Mesendoderm (in vitro differentiated cells): ENCODE measurements at regions not wholly inside any gene's neighbourhood (a gene's known extent, or its start where the extent isn't known, plus 50 kb on each side); places are given as distances from the start of the nearest gene placed in this dataset.
"Not testable (repeated sequence)": the region's sequence is repeated elsewhere in the genome, so short reads cannot be mapped to it uniquely, and the experiment has no call there.

ENCODE experiments used
- DNase-seq: peaks from one replicate; pipeline ENCODE4 v3.0.0; 2013
- H2AK5ac ChIP-seq: 2 replicates; pipeline ENCODE4 v1.6.1; 2013; ENCODE audit warnings: low read length, inconsistent platforms
- H2BK120ac ChIP-seq: 2 replicates; pipeline ENCODE4 v1.6.1; 2013; ENCODE audit warnings: low read depth, mild to moderate bottlenecking, low read length, moderate library complexity, mixed read lengths
- H2BK15ac ChIP-seq: replicated peaks from 2 replicates; pipeline ENCODE4 v1.6.1; 2013; ENCODE audit warnings: low read depth, mild to moderate bottlenecking, moderate library complexity
- H2BK5ac ChIP-seq: 2 replicates; pipeline ENCODE4 v1.6.1; 2013; ENCODE audit warnings: low read length, inconsistent platforms
- H3K18ac ChIP-seq: 2 replicates; pipeline ENCODE4 v1.6.1; 2013; ENCODE audit warnings: mild to moderate bottlenecking, low read length, mixed read lengths
- H3K23ac ChIP-seq: one replicate; pipeline ENCODE4 v1.6.1; 2013; ENCODE audit warnings: low read length
- H3K27ac ChIP-seq: 2 replicates; pipeline ENCODE4 v1.5.1; 2013; ENCODE audit warnings: low read depth, mild to moderate bottlenecking, inconsistent platforms, low read length, moderate library complexity
- H3K27me3 ChIP-seq: 2 replicates; pipeline ENCODE4 v1.6.1; 2013; ENCODE audit warnings: low read length, control low read depth, mild to moderate bottlenecking, inconsistent platforms; ENCODE audit not compliant: insufficient read depth, poor library complexity
- H3K36me3 ChIP-seq: 2 replicates; pipeline ENCODE4 v1.6.1; 2013; ENCODE audit warnings: low read length, inconsistent platforms; ENCODE audit not compliant: control insufficient read depth, insufficient read depth
- H3K4ac ChIP-seq: one replicate; pipeline ENCODE4 v1.6.1; 2013; ENCODE audit warnings: low read depth, mild to moderate bottlenecking, low read length, moderate library complexity
- H3K4me1 ChIP-seq: 2 replicates; pipeline ENCODE4 v1.6.1; 2013; ENCODE audit warnings: low read depth, low read length, inconsistent platforms; ENCODE audit not compliant: control insufficient read depth
- H3K4me2 ChIP-seq: 2 replicates; pipeline ENCODE4 v1.6.1; 2013; ENCODE audit warnings: low read length
- H3K4me3 ChIP-seq: 2 replicates; pipeline ENCODE4 v1.5.1; 2013; ENCODE audit warnings: mild to moderate bottlenecking, low read length
- H3K56ac ChIP-seq: one replicate; pipeline ENCODE4 v1.6.1; 2013; ENCODE audit warnings: low read length
- H3K79me1 ChIP-seq: 2 replicates; pipeline ENCODE4 v1.6.1; 2013; ENCODE audit warnings: low read length, inconsistent platforms
- H3K79me2 ChIP-seq: 2 replicates; pipeline ENCODE4 v1.6.1; 2013; ENCODE audit warnings: mild to moderate bottlenecking, low read length; ENCODE audit not compliant: control insufficient read depth, insufficient read depth
- H3K9ac ChIP-seq: 2 replicates; pipeline ENCODE4 v1.6.1; 2013; ENCODE audit warnings: low read length, inconsistent platforms
- H4K5ac ChIP-seq: one replicate; pipeline ENCODE4 v1.6.1; 2013; ENCODE audit warnings: low read length
- H4K8ac ChIP-seq: one replicate; pipeline ENCODE4 v1.6.1; 2013; ENCODE audit warnings: low read depth, mild to moderate bottlenecking, control low read depth, low read length, moderate library complexity
- whole genome bisulfite sequencing: extraction: QIAGEN DNeasy Blood & Tissue Kit; methylation state at CpG from one replicate; pipeline ENCODE4 v1.1.7; 2013; ENCODE audit warnings: low lambda C conversion rate, missing lambda C conversion rate; ENCODE audit not compliant: insufficient coverage; ENCODE audit errors: extremely low coverage; 5-methylcytosine and 5-hydroxymethylcytosine counted together

- no peak overlapping the region for H2BK120ac ChIP-seq
- no peak overlapping the region for H3K56ac ChIP-seq
- no peaks in the 10 kb centered on the region for H3K36me3 ChIP-seq
- no peak overlapping the region for H3K9ac ChIP-seq
- DNase-seq: no peak
- WGBS: no CpG with 5 or more reads among the region's 2 CpGs
- H3K79me1 ChIP-seq: no peaks in the 10 kb centered on the region
- H4K8ac ChIP-seq: no peak overlapping the region
- no peak overlapping the region for H3K27ac ChIP-seq
- no peak overlapping the region for H3K4me2 ChIP-seq
- no peak overlapping the region for H2BK15ac ChIP-seq
- no peak overlapping the region for H2BK5ac ChIP-seq
- H3K27me3 ChIP-seq: no peaks in the 10 kb centered on the region
- H3K18ac ChIP-seq: no peak overlapping the region
- H2AK5ac ChIP-seq: no peak overlapping the region
- H3K79me2 ChIP-seq: no peaks in the 10 kb centered on the region
- no peak overlapping the region for H3K4ac ChIP-seq
- H3K23ac ChIP-seq: no peak overlapping the region
- H4K5ac ChIP-seq: no peak overlapping the region
- no peak overlapping the region for H3K4me3 ChIP-seq
- no peaks in the 10 kb centered on the region for H3K4me1 ChIP-seq
These were observed 87.8 kb upstream of the GUCY1A1 start for GRCh38 chr4:155578726-155579370.

- Histone ChIP-seq H2BK15ac (no peak overlapping the region), H3K23ac (no peak overlapping the region), H3K79me2 (no peaks in the 10 kb centered on the region), H3K27ac (no peak overlapping the region), H3K4me2 (no peak overlapping the region), H3K9ac (no peak overlapping the region), H3K56ac (no peak overlapping the region), H4K5ac (no peak overlapping the region), H3K4me3 (no peak overlapping the region), H2BK120ac (no peak overlapping the region), H3K4ac (no peak overlapping the region), H2BK5ac (no peak overlapping the region), H2AK5ac (no peak overlapping the region), H3K4me1 (no peaks in the 10 kb centered on the region), H3K79me1 (no peaks in the 10 kb centered on the region), H4K8ac (no peak overlapping the region), H3K27me3 (no peaks in the 10 kb centered on the region), H3K36me3 (no peaks in the 10 kb centered on the region), H3K18ac (no peak overlapping the region)
- no CpG with 5 or more reads among the region's 5 CpGs for WGBS
- no peak for DNase-seq
These were observed 88.4 kb upstream of the GUCY1A1 start for GRCh38 chr4:155578219-155578618.

- not testable (repeated sequence) for H3K9ac ChIP-seq, H3K79me2 ChIP-seq, H3K4me2 ChIP-seq, H3K79me1 ChIP-seq, H3K23ac ChIP-seq, H2BK15ac ChIP-seq, H4K8ac ChIP-seq, H2AK5ac ChIP-seq, H2BK120ac ChIP-seq, H3K27me3 ChIP-seq, H3K27ac ChIP-seq, H3K4me1 ChIP-seq, H3K18ac ChIP-seq, H3K4me3 ChIP-seq, H3K56ac ChIP-seq, H3K36me3 ChIP-seq, H4K5ac ChIP-seq, H3K4ac ChIP-seq, H2BK5ac ChIP-seq, DNase-seq
- no CpG with 5 or more reads among the region's 1 CpG for WGBS
These were observed 92.3 kb upstream of the GUCY1A1 start for GRCh38 chr4:155574329-155574728.

DNA sequence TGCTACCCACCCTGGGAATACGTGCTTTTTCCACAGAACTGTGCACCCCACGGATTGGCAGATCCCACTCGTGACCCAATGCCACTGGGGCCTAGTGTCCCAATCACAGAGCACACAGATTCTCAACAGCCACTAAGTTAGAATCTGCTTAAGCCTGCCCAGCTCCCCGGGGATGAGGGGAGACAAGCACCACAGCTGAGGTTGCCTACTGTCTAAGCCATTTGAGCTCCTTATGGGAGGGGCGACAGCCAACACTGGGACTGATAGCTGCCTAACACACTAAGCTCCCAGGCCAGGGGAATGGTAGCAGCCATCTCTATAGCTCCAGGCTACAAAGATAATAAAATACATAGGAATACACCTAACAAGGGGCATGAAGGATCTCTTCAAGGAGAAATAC lies 93.5 kb upstream of the GUCY1A1 start:
- Histone ChIP-seq H3K79me1 (no peaks in the 10 kb centered on the region), H3K4ac (no peak overlapping the region), H4K8ac (no peak overlapping the region), H2AK5ac (no peak overlapping the region), H3K27ac (no peak overlapping the region), H3K36me3 (no peaks in the 10 kb centered on the region), H3K79me2 (no peaks in the 10 kb centered on the region), H2BK15ac (no peak overlapping the region), H2BK120ac (no peak overlapping the region), H2BK5ac (no peak overlapping the region), H3K27me3 (no peaks in the 10 kb centered on the region), H3K4me1 (no peaks in the 10 kb centered on the region), H3K18ac (no peak overlapping the region), H4K5ac (no peak overlapping the region), H3K9ac (no peak overlapping the region), H3K4me3 (no peak overlapping the region), H3K23ac (no peak overlapping the region), H3K56ac (no peak overlapping the region), H3K4me2 (no peak overlapping the region)
- whole genome bisulfite sequencing: no CpG with 5 or more reads among the region's 5 CpGs
- DNase-seq: no peak

DNA sequence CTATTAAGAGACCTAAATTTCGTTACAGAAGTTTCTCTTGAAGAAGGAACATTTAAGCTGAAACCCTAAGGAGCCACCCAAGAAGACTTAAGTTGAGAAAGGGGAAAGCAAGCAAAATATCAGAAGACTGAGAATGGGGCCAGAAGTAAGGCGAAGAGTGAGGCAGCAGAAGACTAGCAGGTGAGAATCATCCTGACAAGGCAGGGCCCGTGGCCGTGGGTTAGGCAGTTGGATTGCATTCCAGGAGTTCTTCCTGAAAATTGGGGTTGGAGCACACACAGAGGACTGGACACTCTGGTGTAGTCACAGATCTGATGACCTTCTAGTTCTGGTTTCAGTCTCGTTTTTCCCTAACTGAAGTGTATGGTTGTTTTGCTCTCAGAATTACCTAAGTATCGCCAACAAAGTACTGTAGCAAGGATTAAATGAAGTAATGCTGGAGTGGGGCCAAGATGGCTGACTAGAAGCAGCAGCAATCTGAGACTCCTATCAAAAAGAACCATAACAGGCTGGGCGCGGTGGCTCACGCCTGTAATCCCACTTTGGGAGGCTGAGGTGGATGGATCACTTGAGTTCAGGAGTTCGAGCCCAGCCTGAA lies 94.4 kb upstream of the GUCY1A1 start:
- Histone ChIP-seq H3K4ac (no peak overlapping the region), H3K79me1 (no peaks in the 10 kb centered on the region), H3K23ac (no peak overlapping the region), H4K8ac (no peak overlapping the region), H4K5ac (no peak overlapping the region), H3K79me2 (no peaks in the 10 kb centered on the region), H3K27ac (no peak overlapping the region), H2BK120ac (no peak overlapping the region), H2AK5ac (no peak overlapping the region), H2BK15ac (no peak overlapping the region), H3K36me3 (no peaks in the 10 kb centered on the region), H3K4me1 (no peaks in the 10 kb centered on the region), H2BK5ac (no peak overlapping the region), H3K9ac (no peak overlapping the region), H3K4me3 (no peak overlapping the region), H3K56ac (no peak overlapping the region), H3K27me3 (no peaks in the 10 kb centered on the region), H3K18ac (no peak overlapping the region), H3K4me2 (no peak overlapping the region)
- no peak for DNase-seq
- WGBS: no CpG with 5 or more reads among the region's 10 CpGs
